GM23248 (cell line): ENCODE measurements at regions not wholly inside any gene's neighbourhood (a gene's known extent, or its start where the extent isn't known, plus 50 kb on each side); places are given as distances from the start of the nearest gene placed in this dataset.

Experiments
- EZH2 ChIP-seq: fragments of 200-600 bp; sonication (generic); IDR thresholded peaks from 2 replicates; pipeline ENCODE4 v1.6.1; 2018; ENCODE audit warnings: antibody characterized with exemption, mild to moderate bottlenecking; ENCODE audit not compliant: insufficient read depth, poor library complexity, severe bottlenecking
- EZH2phosphoT487 ChIP-seq: fragments of 200-600 bp; sonication (generic); IDR thresholded peaks from 2 replicates; pipeline ENCODE4 v1.6.1; 2018; ENCODE audit warnings: antibody characterized with exemption, moderate library complexity, mild to moderate bottlenecking, low read depth; ENCODE audit not compliant: insufficient read depth

- TF ChIP-seq EZH2 (no peak), EZH2phosphoT487 (no peak)
These were observed 65.5 kb downstream of the RPUSD4 start for GRCh38 chr11:126145954-126146353.
